Ovary (tissue), 3 donors: ENCODE measurements at regions not wholly inside any gene's neighbourhood (a gene's known extent, or its start where the extent isn't known, plus 50 kb on each side); places are given as distances from the start of the nearest gene placed in this dataset.

Experiments used
- EP300 ChIP-seq: sonication (generic); formaldehyde crosslinking; IDR thresholded peaks from one replicate; pipeline ENCODE4 v1.6.1; 2017; ENCODE audit warnings: antibody characterized with exemption
- TF ChIP-seq, protein P1 (sequence below), 3 donors: fragments of 450-650 bp in 2 of 3; fragments of 200-600 bp in 1 of 3; IDR thresholded peaks; one replicate each; pipeline versions ENCODE4 v1.5.1 to v1.8.0; 2016 to 2022; ENCODE audit warnings: antibody characterized with exemption in 3 of 3, mild to moderate bottlenecking in 1 of 3
- donor health status: DM: no; HTN: no; CAD: no.

DNA sequence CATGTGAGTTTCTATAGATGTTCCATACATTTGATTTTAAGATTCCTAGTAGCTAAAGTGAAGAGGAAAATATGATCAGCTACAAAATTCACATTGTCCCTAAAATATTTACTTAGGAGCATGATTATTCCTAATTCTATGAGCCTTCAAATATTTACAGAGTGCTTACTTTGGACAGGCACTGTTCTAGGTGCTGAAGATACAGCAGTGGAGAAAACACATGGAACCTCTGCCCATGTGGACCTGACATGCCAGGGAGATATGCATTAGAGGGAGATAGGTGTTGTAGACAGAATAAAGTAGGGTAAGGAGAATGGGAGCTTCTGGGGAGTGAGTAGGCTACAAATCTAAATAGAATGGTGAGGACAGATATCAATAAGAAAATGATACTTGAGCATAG lies 62.6 kb upstream of the TACR1 start:
- TF ChIP-seq, protein P1, sequence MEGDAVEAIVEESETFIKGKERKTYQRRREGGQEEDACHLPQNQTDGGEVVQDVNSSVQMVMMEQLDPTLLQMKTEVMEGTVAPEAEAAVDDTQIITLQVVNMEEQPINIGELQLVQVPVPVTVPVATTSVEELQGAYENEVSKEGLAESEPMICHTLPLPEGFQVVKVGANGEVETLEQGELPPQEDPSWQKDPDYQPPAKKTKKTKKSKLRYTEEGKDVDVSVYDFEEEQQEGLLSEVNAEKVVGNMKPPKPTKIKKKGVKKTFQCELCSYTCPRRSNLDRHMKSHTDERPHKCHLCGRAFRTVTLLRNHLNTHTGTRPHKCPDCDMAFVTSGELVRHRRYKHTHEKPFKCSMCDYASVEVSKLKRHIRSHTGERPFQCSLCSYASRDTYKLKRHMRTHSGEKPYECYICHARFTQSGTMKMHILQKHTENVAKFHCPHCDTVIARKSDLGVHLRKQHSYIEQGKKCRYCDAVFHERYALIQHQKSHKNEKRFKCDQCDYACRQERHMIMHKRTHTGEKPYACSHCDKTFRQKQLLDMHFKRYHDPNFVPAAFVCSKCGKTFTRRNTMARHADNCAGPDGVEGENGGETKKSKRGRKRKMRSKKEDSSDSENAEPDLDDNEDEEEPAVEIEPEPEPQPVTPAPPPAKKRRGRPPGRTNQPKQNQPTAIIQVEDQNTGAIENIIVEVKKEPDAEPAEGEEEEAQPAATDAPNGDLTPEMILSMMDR (IDR thresholded peaks at IDR 0.05), result no peak
- TF ChIP-seq EP300, result no peak
